Natural killer cell (primary cell): ENCODE measurements at regions not wholly inside any gene's neighbourhood (a gene's known extent, or its start where the extent isn't known, plus 50 kb on each side); places are given as distances from the start of the nearest gene placed in this dataset.

Experiments used
- ATAC-seq, 3 donors: fragments of 150-1000 bp in 2 of 3; fragments of 200-7000 bp in 1 of 3; cut with Tn5 transposase; 1 replicate in 1 of 3; 2 replicates in 2 of 3; pipeline ENCODE4 v1.10.0; 2021; ENCODE audit warnings: mild to moderate bottlenecking in 2 of 3, moderate library complexity in 2 of 3
- DNase-seq, 2 donors: peaks; one replicate each; pipeline versions ENCODE4 v3.0.0 to v3.0.0-alpha.2; 2013 to 2021; ENCODE audit warnings: mixed read lengths in 1 of 2
- H3K27ac ChIP-seq: one replicate; pipeline ENCODE4 v1.5.1; 2013; ENCODE audit warnings: mild to moderate bottlenecking, low read length
- H3K27me3 ChIP-seq: one replicate; pipeline ENCODE4 v1.6.1; 2013; ENCODE audit warnings: low read length; ENCODE audit not compliant: control insufficient read depth, insufficient read depth
- H3K36me3 ChIP-seq: one replicate; pipeline ENCODE4 v1.6.1; 2013; ENCODE audit warnings: low read length; ENCODE audit not compliant: control insufficient read depth, insufficient read depth
- H3K4me1 ChIP-seq: one replicate; pipeline ENCODE4 v1.6.1; 2013; ENCODE audit warnings: low read length; ENCODE audit not compliant: control insufficient read depth, insufficient read depth
- H3K4me3 ChIP-seq: one replicate; pipeline ENCODE4 v1.5.1; 2013; ENCODE audit warnings: low read length
- H3K9me3 ChIP-seq: one replicate; pipeline ENCODE4 v1.6.1; 2013; ENCODE audit warnings: low read length; ENCODE audit not compliant: control insufficient read depth, insufficient read depth
- H3K27ac Mint-ChIP-seq, 2 donors: one replicate each; pipeline ENCODE4 v1.8.0; 2022; ENCODE audit warnings: mild to moderate bottlenecking in 2 of 2, mixed read lengths in 2 of 2, moderate library complexity in 1 of 2
- H3K27me3 Mint-ChIP-seq, 2 donors: one replicate each; pipeline ENCODE4 v1.8.0; 2022; ENCODE audit warnings: low read depth in 2 of 2, mixed read lengths in 2 of 2
- H3K36me3 Mint-ChIP-seq: one replicate; pipeline ENCODE4 v1.8.0; 2022; ENCODE audit warnings: mixed read lengths
- H3K4me1 Mint-ChIP-seq, 2 donors: one replicate each; pipeline ENCODE4 v1.8.0; 2022; ENCODE audit warnings: mixed read lengths in 2 of 2
- H3K4me3 Mint-ChIP-seq: one replicate; pipeline ENCODE4 v1.8.0; 2022; ENCODE audit warnings: mild to moderate bottlenecking, moderate library complexity, mixed read lengths
- H3K9me3 Mint-ChIP-seq, 2 donors: one replicate each; pipeline ENCODE4 v1.8.0; 2022; ENCODE audit warnings: mixed read lengths in 2 of 2
- CTCF ChIP-seq: fragments of 200-600 bp; IDR thresholded peaks from one replicate; pipeline ENCODE4 v1.8.0; 2022; ENCODE audit warnings: antibody characterized with exemption
- WGBS: methylation state at CpG from one replicate; pipeline ENCODE4 v1.1.7; 2013; ENCODE audit warnings: missing lambda C conversion rate; ENCODE audit not compliant: insufficient coverage; 5-methylcytosine and 5-hydroxymethylcytosine counted together
- intact Hi-C: fragments of 100-400 bp; cut with micrococcal nuclease; formaldehyde crosslinking; loops from one replicate; pipeline ENCODE4 v1.14.2; 2022

GRCh38 chr7:77473229-77474005 is 57.3 kb upstream of the GSAP start:
- Histone ChIP-seq H3K9me3 (no peaks in the 10 kb centered on the region), H3K4me1 (no peaks in the 10 kb centered on the region), H3K4me3 (no peak overlapping the region), H3K27ac (no peak overlapping the region), H3K27me3 (no peaks in the 10 kb centered on the region), H3K36me3 (no peaks in the 10 kb centered on the region)
- no peaks in the 10 kb centered on the region for H3K27me3 Mint-ChIP-seq
- H3K9me3 Mint-ChIP-seq, result peaks cover 3% of the 10 kb centered on the region in 2 donors
- H3K4me3 Mint-ChIP-seq, result no peak overlapping the region
- DNase-seq (no peak), ATAC-seq (no peak)
- no peak overlapping the region for H3K27ac Mint-ChIP-seq
- H3K4me1 Mint-ChIP-seq, result peaks cover 5% of the 10 kb centered on the region in 2 donors
- WGBS, result 82% methylated on average over 5 of the region's 8 CpGs
- intact Hi-C loops, result no loop called here
- no peaks in the 10 kb centered on the region for H3K36me3 Mint-ChIP-seq
- no peak for TF ChIP-seq CTCF

GRCh38 chr7:77469927-77470326 is 53.8 kb upstream of the GSAP start:
- no peak for TF ChIP-seq CTCF
- Histone ChIP-seq H3K27me3 (no peaks in the 10 kb centered on the region), H3K4me3 (no peak overlapping the region), H3K27ac (no peak overlapping the region), H3K36me3 (no peaks in the 10 kb centered on the region), H3K4me1 (no peaks in the 10 kb centered on the region), H3K9me3 (no peaks in the 10 kb centered on the region)
- no peak overlapping the region for H3K4me3 Mint-ChIP-seq
- H3K4me1 Mint-ChIP-seq, result peaks cover 5% of the 10 kb centered on the region in 2 donors
- DNase-seq (no peak), ATAC-seq (no peak)
- peaks cover 3% of the 10 kb centered on the region in 2 donors for H3K9me3 Mint-ChIP-seq
- intact Hi-C loops, result no loop called here
- no peaks in the 10 kb centered on the region for H3K27me3 Mint-ChIP-seq
- WGBS, result no CpG with 5 or more reads among the region's 1 CpG
- no peak overlapping the region for H3K27ac Mint-ChIP-seq
- H3K36me3 Mint-ChIP-seq, result no peaks in the 10 kb centered on the region

- H3K27me3 Mint-ChIP-seq, result no peaks in the 10 kb centered on the region
- WGBS, result 86% methylated on average over 3 of the region's 3 CpGs
- DNase-seq (no peak), ATAC-seq (no peak)
- H3K4me3 Mint-ChIP-seq, result no peak overlapping the region
- no peaks in the 10 kb centered on the region for H3K9me3 ChIP-seq
- peaks cover 0 to 6% of the 10 kb centered on the region in 2 donors for H3K4me1 Mint-ChIP-seq
- no peak overlapping the region for H3K27ac Mint-ChIP-seq
- peaks cover 3% of the 10 kb centered on the region in 2 donors for H3K9me3 Mint-ChIP-seq
- H3K36me3 ChIP-seq, result no peaks in the 10 kb centered on the region
- H3K36me3 Mint-ChIP-seq, result no peaks in the 10 kb centered on the region
- no peak overlapping the region for H3K4me3 ChIP-seq
- H3K27me3 ChIP-seq, result no peaks in the 10 kb centered on the region
- no peak for TF ChIP-seq CTCF
- H3K4me1 ChIP-seq, result no peaks in the 10 kb centered on the region
- intact Hi-C loops, result no loop called here
- H3K27ac ChIP-seq, result no peak overlapping the region
Observed at GRCh38 chr7:77467408-77467807, 51.3 kb upstream of the GSAP start.

GRCh38 chr7:77466450-77466849 is 50.3 kb upstream of the GSAP start:
- Histone ChIP-seq H3K27me3 (no peaks in the 10 kb centered on the region), H3K27ac (no peak overlapping the region), H3K4me1 (no peaks in the 10 kb centered on the region), H3K4me3 (no peak overlapping the region), H3K36me3 (no peaks in the 10 kb centered on the region), H3K9me3 (no peaks in the 10 kb centered on the region)
- WGBS, result 62% methylated on average over 1 of the region's 1 CpG
- no peaks in the 10 kb centered on the region for H3K36me3 Mint-ChIP-seq
- H3K27me3 Mint-ChIP-seq, result no peaks in the 10 kb centered on the region
- intact Hi-C loops, result no loop called here
- peaks cover 6% of the 10 kb centered on the region in 2 donors for H3K4me1 Mint-ChIP-seq
- peaks cover 3% of the 10 kb centered on the region in 2 donors for H3K9me3 Mint-ChIP-seq
- H3K27ac Mint-ChIP-seq, result no peak overlapping the region
- TF ChIP-seq CTCF, result no peak
- ATAC-seq (no peak), DNase-seq (no peak)
- no peak overlapping the region for H3K4me3 Mint-ChIP-seq
